ENCODE measurements at regions not wholly inside any gene's neighbourhood (a gene's known extent, or its start where the extent isn't known, plus 50 kb on each side); places are given as distances from the start of the nearest gene placed in this dataset.

- TF ChIP-seq CTCF (IDR thresholded peaks at IDR 0.05 in 4 of 5, conservative IDR thresholded peaks at IDR 0.05 in 1 of 5): no peak
- no peak for TF ChIP-seq POLR2A (IDR thresholded peaks at IDR 0.05)
These were observed 236.0 kb downstream of the FAT4 start for GRCh38 chr4:125550769-125551168.
